Caki2 (cell line): ENCODE measurements at regions not wholly inside any gene's neighbourhood (a gene's known extent, or its start where the extent isn't known, plus 50 kb on each side); places are given as distances from the start of the nearest gene placed in this dataset.
"Not testable (repeated sequence)": the region's sequence is repeated elsewhere in the genome, so short reads cannot be mapped to it uniquely, and the experiment has no call there.

Experiments used
- DNase-seq: peaks from one replicate; pipeline ENCODE4 v3.0.0-alpha.2; 2015; ENCODE audit warnings: low read depth
- in situ Hi-C: cut with HindIII; loops from 2 replicates; pipeline ENCODE4 v1.10.0; 2016; ENCODE audit warnings: low sequenced_read_pairs, low pct_unique_long_range_greater_than_20kb, mixed read lengths

DNA sequence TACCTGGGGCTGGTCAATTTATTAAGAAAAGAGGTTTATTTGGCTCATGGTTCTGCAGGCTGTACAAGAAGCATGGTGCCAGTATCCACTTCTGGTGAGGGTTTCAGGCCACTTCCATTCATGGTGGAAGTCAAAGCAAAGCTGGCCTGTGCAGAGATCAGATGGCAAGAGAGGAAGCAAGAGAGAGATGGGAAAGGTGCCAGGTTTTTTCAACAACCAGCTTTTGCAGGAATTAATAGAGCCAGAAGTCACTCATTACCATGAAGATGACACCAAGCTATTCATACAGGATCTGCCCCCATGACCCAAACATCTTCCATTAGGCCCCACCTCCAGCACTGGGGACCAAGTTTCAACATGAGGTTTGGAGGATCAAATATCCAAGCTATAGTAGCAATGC, 56.8 kb upstream of the ST3GAL5 start:
- in situ Hi-C loops, result no loop called here

DNA sequence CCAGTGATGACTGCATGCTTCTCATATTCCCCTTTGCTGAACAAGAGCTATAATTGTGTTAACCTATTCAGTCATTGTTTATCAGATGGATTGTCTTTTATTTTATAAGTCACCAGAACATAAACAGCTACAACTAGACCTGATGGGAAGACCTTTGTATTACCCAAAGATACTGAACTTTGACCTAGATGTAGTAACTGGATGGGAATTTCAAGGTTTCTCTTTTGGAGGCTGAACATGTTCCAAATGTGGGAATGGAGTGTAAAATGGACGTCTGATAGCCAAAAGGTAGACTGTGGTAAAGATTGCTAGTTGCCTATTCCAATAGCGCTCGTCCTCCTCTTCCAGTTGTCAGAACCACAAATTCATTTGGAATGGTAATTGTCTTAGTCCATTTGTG, 56.4 kb upstream of the ST3GAL5 start:
- no peak for DNase-seq
- in situ Hi-C loops, result no loop called here

More for the DNA sequence above, 56.8 kb upstream of the ST3GAL5 start:
- DNase-seq, result no peak

- no peak for DNase-seq
- in situ Hi-C loops, result no loop called here
Measured at GRCh38 chr2:85942346-85942957, 53.7 kb upstream of the ST3GAL5 start.

GRCh38 chr2:85941490-85941889, 52.7 kb upstream of the ST3GAL5 start:
- in situ Hi-C loops, result not testable (repeated sequence)

GRCh38 chr2:85939131-85939530, 50.3 kb upstream of the ST3GAL5 start:
- DNase-seq, result no peak
- in situ Hi-C loops, result no loop called here

More at GRCh38 chr2:85941490-85941889, 52.7 kb upstream of the ST3GAL5 start:
- not testable (repeated sequence) for DNase-seq
